MCF 10A (cell line): ENCODE measurements at regions not wholly inside any gene's neighbourhood (a gene's known extent, or its start where the extent isn't known, plus 50 kb on each side); places are given as distances from the start of the nearest gene placed in this dataset.

Source experiments
- BruUV-seq: library from RNA; stranded (reverse); fragments of 400-500 nt; replicated peaks from 2 replicates; lab custom pipeline; 2021; lab: Mats Ljungman, UMichigan
- CTCF ChIA-PET: fragments of 300-600 bp; sonication (Branson Sonifier 250); formaldehyde crosslinking; extraction: SDS; loops from one replicate; lab custom pipeline; 2021; ENCODE audit warnings: antibody characterized with exemption, inconsistent platforms; lab: Yijun Ruan, JAX
- POLR2A ChIA-PET: fragments of 300-600, 350-650 bp; sonication (Branson Sonifier 250); formaldehyde crosslinking; extraction: SDS; loops from one replicate; lab custom pipeline; 2020; ENCODE audit warnings: antibody characterized with exemption, inconsistent platforms; lab: Yijun Ruan, JAX
- DNase-seq: peaks from one replicate; pipeline ENCODE4 v3.0.0-alpha.2; 2018; ENCODE audit not compliant: unreplicated experiment
- H3K27ac Mint-ChIP-seq: one replicate; pipeline ENCODE4 v1.8.0; 2022; ENCODE audit warnings: mild to moderate bottlenecking, low read depth, mixed read lengths; ENCODE audit not compliant: unreplicated experiment
- H3K27me3 Mint-ChIP-seq: one replicate; pipeline ENCODE4 v1.8.0; 2022; ENCODE audit warnings: mixed read lengths; ENCODE audit not compliant: insufficient read depth, unreplicated experiment
- H3K36me3 Mint-ChIP-seq: one replicate; pipeline ENCODE4 v1.8.0; 2022; ENCODE audit warnings: mild to moderate bottlenecking, moderate library complexity, mixed read lengths; ENCODE audit not compliant: insufficient read depth, unreplicated experiment
- H3K4me1 Mint-ChIP-seq: one replicate; pipeline ENCODE4 v1.8.0; 2022; ENCODE audit warnings: mixed read lengths; ENCODE audit not compliant: insufficient read depth, unreplicated experiment
- H3K4me3 Mint-ChIP-seq: one replicate; pipeline ENCODE4 v1.8.0; 2022; ENCODE audit warnings: mild to moderate bottlenecking, moderate library complexity, mixed read lengths; ENCODE audit not compliant: unreplicated experiment
- H3K9me3 Mint-ChIP-seq: one replicate; pipeline ENCODE4 v1.8.0; 2022; ENCODE audit warnings: mixed read lengths; ENCODE audit not compliant: unreplicated experiment
- intact Hi-C: fragments of 100-400 bp; cut with micrococcal nuclease; formaldehyde crosslinking; loops from 2 replicates; pipeline ENCODE4 v1.14.1; 2022
- TF ChIP-seq, protein P1 (sequence below): fragments of 200-600 bp; IDR thresholded peaks from one replicate; pipeline ENCODE4 v1.8.0; 2022; ENCODE audit warnings: antibody characterized with exemption, mild to moderate bottlenecking; ENCODE audit not compliant: unreplicated experiment

GRCh38 chr11:96469776-96470175 is 80.0 kb downstream of the JRKL start:
- DNase-seq = no peak
- no peak overlapping the region for H3K4me3 Mint-ChIP-seq
- no peaks in the 10 kb centered on the region for H3K9me3 Mint-ChIP-seq
- POLR2A ChIA-PET = no interaction called here
- BruUV-seq = no TSS peak
- CTCF ChIA-PET = interaction anchor here (0.6 kb wide), 1 partner anchor 1233 kb away, joined by 3 read pairs; no protein-coding TSS in a partner anchor
- intact Hi-C loops = loop anchor here (10.0 kb wide), 1 partner anchor 985 kb away; no protein-coding TSS in a partner anchor
- H3K27me3 Mint-ChIP-seq = peaks cover 26% of the 10 kb centered on the region
- TF ChIP-seq, protein P1, sequence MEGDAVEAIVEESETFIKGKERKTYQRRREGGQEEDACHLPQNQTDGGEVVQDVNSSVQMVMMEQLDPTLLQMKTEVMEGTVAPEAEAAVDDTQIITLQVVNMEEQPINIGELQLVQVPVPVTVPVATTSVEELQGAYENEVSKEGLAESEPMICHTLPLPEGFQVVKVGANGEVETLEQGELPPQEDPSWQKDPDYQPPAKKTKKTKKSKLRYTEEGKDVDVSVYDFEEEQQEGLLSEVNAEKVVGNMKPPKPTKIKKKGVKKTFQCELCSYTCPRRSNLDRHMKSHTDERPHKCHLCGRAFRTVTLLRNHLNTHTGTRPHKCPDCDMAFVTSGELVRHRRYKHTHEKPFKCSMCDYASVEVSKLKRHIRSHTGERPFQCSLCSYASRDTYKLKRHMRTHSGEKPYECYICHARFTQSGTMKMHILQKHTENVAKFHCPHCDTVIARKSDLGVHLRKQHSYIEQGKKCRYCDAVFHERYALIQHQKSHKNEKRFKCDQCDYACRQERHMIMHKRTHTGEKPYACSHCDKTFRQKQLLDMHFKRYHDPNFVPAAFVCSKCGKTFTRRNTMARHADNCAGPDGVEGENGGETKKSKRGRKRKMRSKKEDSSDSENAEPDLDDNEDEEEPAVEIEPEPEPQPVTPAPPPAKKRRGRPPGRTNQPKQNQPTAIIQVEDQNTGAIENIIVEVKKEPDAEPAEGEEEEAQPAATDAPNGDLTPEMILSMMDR = no peak
- no peaks in the 10 kb centered on the region for H3K36me3 Mint-ChIP-seq
- H3K27ac Mint-ChIP-seq = no peak overlapping the region
- H3K4me1 Mint-ChIP-seq = no peaks in the 10 kb centered on the region

GRCh38 chr11:96470521-96470920 is 80.7 kb downstream of the JRKL start:
- ChIA-PET CTCF (interaction anchor here (0.6 kb wide), 1 partner anchor 1232 kb away, joined by 3 read pairs; no protein-coding TSS in a partner anchor), POLR2A (no interaction called here)
- BruUV-seq = no TSS peak
- Mint-ChIP-seq H3K27ac (no peak overlapping the region), H3K9me3 (no peaks in the 10 kb centered on the region), H3K36me3 (no peaks in the 10 kb centered on the region), H3K4me3 (no peak overlapping the region), H3K27me3 (peaks cover 34% of the 10 kb centered on the region), H3K4me1 (no peaks in the 10 kb centered on the region)
- DNase-seq = no peak
- TF ChIP-seq, protein P1 = no peak
- intact Hi-C loops = no loop called here

DNA sequence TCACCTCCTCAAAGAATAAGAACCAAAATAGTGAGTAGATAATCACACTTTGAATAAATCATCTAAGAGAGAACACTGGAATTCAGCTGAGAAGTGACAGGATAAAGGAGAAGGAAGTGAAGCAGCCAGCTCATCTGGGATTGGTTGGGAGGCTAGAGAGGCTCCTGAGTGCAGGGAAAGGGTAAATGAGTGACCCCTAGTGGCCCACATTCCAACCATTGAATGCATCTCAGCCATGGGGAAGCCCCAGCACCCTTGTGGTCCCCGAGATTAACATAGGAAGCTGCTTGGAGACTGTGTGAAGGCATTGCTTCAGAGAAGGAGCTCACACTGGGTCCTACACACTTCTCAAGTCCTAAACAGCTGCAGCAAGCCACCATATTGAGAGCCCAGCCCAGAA is 82.3 kb downstream of the JRKL start:
- no peaks in the 10 kb centered on the region for H3K4me1 Mint-ChIP-seq
- POLR2A ChIA-PET = no interaction called here

DNA sequence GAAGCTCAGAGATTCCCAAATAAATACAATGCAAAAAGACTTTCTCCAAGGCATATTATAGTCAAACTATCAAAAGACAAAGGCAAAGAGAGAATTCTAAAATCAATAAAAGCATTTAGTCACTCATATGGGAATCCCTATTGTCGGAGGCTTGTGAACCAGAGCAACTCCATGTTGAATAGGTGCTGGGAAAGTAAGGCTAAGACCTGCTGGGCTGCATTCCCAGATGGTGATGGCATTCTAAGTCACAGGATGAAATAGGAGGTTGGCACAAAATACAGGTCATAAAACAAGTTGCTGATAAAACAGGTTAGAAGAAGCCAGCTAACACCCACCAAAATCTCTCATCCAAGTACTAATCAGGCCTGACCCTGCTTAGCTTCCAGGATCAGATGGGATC is 84.5 kb downstream of the JRKL start:
- no peak overlapping the region for H3K4me3 Mint-ChIP-seq
- H3K27ac Mint-ChIP-seq = no peak overlapping the region
- no TSS peak for BruUV-seq
- TF ChIP-seq, protein P1 = no peak
- H3K9me3 Mint-ChIP-seq = no peaks in the 10 kb centered on the region
- H3K27me3 Mint-ChIP-seq = peaks cover 38% of the 10 kb centered on the region
- H3K4me1 Mint-ChIP-seq = no peaks in the 10 kb centered on the region
- intact Hi-C loops = no loop called here
- ChIA-PET POLR2A (no interaction called here), CTCF (interaction anchor here (0.6 kb wide), 2 partner anchors 11 to 508 kb away, joined by 3 to 4 read pairs; no protein-coding TSS in a partner anchor)
- DNase-seq = no peak
- no peaks in the 10 kb centered on the region for H3K36me3 Mint-ChIP-seq

More for the DNA sequence above, 82.3 kb downstream of the JRKL start:
- Mint-ChIP-seq H3K27me3 (peaks cover 40% of the 10 kb centered on the region), H3K27ac (no peak overlapping the region), H3K4me3 (no peak overlapping the region), H3K36me3 (no peaks in the 10 kb centered on the region), H3K9me3 (no peaks in the 10 kb centered on the region)
- intact Hi-C loops = no loop called here
- TF ChIP-seq, protein P1 = no peak
- no TSS peak for BruUV-seq
- CTCF ChIA-PET = interaction anchor here (0.7 to 2.5 kb wide), 3 partner anchors 8 to 170 kb away, joined by 3 to 15 read pairs (median 4); no protein-coding TSS in a partner anchor
- DNase-seq = no peak
